Activated T-cell treated with anti-CD3 and anti-CD28 coated beads, Interleukin-2, amount 50 U/mL, for 48 hours (primary cell): ENCODE measurements at regions not wholly inside any gene's neighbourhood (a gene's known extent, or its start where the extent isn't known, plus 50 kb on each side); places are given as distances from the start of the nearest gene placed in this dataset.
"Not testable (repeated sequence)": the region's sequence is repeated elsewhere in the genome, so short reads cannot be mapped to it uniquely, and the experiment has no call there.

Experiments used
- DNase-seq, 2 experiments: peaks; one replicate each; pipeline ENCODE4 v3.0.0-alpha.2; 2020

DNA sequence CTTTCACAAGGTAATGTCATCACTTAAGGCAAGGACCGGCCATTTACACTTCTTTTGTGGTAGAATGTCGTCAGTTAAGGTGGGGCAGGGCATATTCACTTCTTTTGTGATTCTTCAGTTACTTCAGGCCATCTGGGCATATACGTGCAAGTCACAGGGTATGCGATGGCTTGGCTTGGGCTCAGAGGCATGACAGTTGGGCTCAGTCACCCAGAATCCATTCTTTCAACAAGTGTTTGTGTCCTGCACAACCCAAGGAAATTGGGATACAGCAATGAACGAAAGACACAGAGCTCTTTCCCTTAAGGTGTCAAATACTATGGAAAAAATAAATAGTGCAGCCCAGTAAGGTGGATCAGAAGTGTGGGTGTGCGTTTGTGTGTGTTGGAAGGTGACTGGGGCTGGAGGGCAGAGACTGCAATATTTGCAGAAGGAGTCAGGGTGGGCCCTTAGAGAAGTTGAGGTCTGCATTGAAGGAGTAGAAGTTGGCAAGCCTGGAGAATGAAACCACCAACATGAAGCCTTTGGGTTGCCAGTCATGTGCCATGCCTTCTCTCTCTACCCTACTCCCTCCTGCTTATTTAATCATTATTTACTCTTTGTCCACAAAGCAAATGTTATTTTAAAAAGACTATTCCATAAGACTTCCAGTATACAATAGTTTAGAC lies 222.8 kb upstream of the PRKCQ start:
- DNase-seq: no peak

DNA sequence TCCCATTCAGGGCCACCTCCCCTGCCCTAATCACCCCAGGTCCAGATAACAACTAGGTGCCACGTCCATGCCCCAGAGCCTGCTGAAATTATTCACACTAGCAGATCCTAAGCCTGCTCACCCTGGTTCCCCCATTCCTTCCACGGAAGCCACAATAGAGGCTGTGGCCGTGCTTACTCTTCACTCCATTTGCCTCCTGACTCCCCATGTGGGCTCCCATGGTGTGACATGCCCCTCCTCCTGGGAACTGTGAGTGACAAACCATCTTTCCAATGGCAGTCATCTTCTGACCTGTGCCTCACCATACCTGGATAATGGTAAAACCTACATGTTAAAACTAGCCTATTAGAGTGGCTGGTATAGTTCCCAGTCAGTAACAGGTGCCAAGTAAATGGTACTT lies 216.2 kb upstream of the PRKCQ start:
- DNase-seq: no peak

DNA sequence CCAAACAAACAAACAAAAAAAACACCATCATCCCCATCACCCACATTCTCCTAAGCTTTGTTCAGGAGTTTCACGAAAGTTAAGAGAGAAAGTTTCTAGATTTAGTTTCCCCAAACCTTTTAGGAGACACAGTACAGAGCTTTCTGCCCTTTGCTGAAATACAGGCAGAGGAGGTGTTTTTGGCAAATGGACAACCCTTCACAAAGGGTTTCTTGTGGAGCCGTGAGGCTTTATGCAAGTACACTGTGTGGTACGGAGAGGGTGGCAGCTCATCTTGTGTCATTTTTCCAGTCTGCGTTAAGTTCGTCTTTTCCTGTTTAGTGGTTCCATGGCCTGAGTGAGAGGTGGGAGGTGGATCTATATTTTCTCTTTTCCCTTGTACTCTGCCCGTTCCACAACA lies 215.5 kb upstream of the PRKCQ start:
- DNase-seq: no peak

GRCh38 chr10:6794841-6795240 lies 214.8 kb upstream of the PRKCQ start:
- DNase-seq: not testable (repeated sequence)

DNA sequence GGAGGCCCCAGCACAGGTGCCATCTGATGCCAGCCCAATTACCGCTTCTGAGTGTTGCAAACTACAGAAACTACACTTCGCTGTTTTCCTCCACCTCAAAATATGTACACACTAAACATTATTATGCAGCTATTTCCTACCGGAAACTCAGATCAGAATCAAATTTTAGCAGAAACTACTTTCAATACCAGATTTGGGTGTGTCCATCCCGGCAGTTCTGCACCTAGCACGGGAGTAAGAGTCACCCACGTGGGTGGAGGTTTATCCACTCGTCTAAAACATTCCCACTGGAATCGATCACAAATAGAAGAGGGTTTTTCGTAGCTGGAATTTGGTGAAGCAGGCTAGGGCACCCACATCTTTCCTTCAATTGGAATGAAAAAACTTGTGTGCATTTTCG lies 214.4 kb upstream of the PRKCQ start:
- DNase-seq: no peak

GRCh38 chr10:6788731-6789130 lies 208.7 kb upstream of the PRKCQ start:
- no peak for DNase-seq

DNA sequence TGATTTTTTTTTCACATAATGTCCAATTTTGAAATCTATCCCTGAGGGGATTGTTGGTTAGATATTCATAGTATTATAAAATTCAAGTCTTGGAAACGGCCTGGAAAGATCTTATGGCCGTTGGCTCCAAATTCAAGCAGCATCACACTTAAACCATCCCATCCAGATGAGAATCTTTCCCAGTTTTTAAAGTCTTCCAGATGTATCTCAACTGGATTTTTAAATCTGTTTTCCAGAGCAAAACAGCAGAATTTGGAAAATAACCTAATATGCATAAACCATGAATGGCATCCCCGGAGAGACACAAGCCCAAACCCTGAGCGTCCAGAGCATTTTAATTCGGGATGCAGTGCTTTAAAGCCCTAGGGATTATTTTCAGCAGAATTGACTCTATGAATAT lies 208.2 kb upstream of the PRKCQ start:
- no peak for DNase-seq

DNA sequence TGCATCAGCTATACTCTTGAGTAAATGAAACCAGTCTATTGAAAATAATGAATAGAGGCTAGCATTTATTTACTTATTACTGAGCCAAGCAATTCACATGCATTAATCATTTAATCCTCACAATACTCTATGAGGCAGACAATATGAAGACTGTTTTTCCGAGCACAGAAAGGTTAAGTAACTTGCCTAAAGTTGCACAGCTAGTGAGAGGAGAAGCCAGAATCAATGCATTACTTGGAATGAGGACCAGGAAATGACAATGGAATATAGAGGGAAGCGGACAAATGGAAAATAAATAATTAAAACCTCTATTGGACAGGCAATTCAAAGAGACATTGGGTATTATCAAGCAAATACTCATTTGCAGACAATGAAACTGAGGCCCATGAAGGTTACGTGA lies 207.6 kb upstream of the PRKCQ start:
- DNase-seq: no peak

DNA sequence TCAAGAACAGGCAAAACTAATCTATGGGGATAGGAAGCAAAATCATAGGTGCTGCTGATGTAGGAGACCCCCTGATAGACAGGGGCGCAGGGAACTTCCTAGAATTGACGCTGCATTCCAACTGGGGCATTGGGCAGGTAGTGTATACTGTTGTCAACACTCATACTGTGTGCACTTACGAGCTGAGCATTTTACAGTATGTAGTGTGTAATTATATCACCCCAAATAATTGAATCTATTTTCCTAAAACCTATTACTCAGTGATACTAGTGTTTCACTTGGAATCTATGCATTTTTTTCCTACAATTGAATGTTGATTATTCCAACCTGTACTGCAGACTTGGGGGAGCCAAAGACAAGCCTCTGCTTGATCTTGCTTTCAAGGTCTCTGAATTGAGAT lies 207.0 kb upstream of the PRKCQ start:
- no peak for DNase-seq

GRCh38 chr10:6786579-6787031 lies 206.5 kb upstream of the PRKCQ start:
- DNase-seq: no peak

- not testable (repeated sequence) for DNase-seq
Measured at GRCh38 chr10:6784429-6784828, 204.4 kb upstream of the PRKCQ start.

GRCh38 chr10:6783471-6783870 lies 203.4 kb upstream of the PRKCQ start:
- DNase-seq: no peak

GRCh38 chr10:6782378-6782777 lies 202.3 kb upstream of the PRKCQ start:
- DNase-seq: no peak

GRCh38 chr10:6781133-6781770 lies 201.2 kb upstream of the PRKCQ start:
- DNase-seq: no peak

DNA sequence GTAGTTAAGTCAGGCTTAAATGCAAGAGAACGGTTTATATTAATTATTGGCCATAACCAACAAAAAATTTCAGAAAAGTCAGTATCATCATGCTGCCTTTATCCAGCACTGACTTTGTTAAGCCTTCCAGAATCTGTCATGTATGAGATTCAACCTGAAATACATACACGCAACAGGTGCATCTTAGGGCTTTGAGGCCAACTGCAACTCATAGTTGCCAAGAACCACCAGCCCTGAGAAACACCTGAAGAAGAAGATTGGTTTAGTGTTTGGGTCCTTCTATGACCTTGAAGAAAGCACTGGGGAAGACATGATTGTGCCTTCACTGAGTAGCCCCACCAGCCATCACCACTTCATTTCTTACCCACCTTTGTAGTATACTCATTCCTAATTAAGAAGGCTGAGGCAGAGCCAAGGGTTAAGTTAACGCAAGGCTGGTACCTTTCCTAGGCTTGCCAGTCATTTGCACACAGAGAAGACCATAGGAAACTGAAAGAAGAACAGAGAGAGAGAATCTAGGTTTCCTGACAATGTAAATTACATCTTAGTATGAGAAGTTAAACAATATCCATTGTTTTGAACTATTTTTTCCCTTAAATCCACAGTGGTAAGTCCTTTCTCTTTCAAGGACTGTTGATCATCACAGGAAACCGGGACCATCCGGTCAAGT lies 200.1 kb upstream of the PRKCQ start:
- DNase-seq: no peak

- no peak for DNase-seq
Measured at GRCh38 chr10:6778992-6779701, 199.1 kb upstream of the PRKCQ start.

DNA sequence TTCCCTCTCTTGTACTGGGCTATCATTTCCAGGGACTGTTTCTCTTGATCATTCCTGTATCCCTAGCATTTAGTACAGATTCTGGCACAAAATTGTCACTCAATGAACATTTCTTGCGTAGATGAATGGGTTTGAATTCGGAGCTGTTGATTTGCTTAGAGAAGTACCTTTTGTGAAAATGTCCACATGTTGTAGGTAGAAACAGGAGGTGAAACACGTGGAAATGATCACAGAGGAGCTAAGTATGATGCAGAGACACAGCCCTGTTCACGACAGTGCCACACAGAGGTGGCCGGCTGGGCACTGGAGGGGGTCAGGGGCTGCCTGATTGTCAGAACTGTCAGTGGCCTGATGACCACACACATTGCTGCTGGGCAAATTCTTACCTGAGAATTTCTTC lies 196.1 kb upstream of the PRKCQ start:
- DNase-seq: no peak

- DNase-seq: no peak
Measured at GRCh38 chr10:6774406-6774805, 194.3 kb upstream of the PRKCQ start.

- DNase-seq: no peak
Measured at GRCh38 chr10:6771331-6771730, 191.3 kb upstream of the PRKCQ start.

DNA sequence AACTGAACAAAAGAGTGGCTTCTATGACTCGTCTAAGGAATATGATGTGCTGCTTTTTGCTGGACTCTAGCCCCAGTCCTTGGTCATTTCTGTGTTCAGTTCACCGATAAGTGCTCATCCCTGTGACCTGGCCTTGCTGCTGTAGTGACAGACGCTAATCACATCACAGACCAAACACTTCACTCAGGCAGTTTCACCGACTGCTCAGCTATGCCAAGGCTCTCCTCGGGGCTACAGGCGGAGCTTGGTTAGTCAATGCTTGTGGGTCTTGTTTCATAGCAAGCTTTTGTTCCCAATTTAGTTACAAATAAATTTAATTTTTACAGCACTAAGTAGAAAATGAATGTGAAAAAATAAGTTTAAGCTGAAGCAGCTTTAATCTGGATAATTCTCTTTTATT lies 190.8 kb upstream of the PRKCQ start:
- DNase-seq: no peak

DNA sequence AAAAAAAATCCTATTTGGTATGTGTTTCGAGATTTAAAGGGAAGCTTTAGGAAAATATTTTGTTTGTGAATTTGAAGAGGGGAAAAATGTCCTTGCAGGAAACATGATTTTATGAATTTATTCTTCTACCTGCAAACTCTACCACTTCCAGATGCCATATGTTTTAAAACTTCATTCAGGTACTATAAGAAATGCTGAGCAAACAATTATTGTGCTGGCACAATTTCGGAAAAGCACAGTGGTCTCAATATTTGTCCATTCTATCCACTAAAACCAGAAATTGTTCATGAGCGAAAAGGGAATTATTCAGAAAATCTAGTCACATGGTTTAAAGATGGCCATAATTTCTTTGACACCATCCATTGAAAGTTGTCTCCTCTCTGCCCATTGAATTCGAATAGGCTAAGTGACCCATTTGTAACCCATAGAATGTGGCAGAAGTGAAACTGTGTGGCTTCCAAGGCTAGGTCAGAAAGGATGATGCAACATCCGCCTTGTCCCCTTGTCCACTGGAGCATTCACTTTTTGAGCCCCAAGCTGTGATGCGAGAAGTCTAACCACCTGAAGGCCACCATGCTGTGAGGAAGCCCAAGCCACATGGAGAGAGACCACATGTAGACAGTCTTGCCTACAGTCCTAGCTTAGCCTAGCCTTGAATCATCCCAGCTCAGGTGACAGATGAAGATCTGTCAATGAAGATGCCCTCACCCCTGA lies 189.8 kb upstream of the PRKCQ start:
- no peak for DNase-seq

GRCh38 chr10:6766131-6766801 lies 186.2 kb upstream of the PRKCQ start:
- DNase-seq: no peak
